Stimulated activated naive B cell treated with anti-CD40 and anti-IgM and Interleukin-4, amounts not matched to agents 10 μg/mL and 1 μg/mL and 100 μg/mL, for 72 hours (primary cell): ENCODE measurements at regions not wholly inside any gene's neighbourhood (a gene's known extent, or its start where the extent isn't known, plus 50 kb on each side); places are given as distances from the start of the nearest gene placed in this dataset.

ENCODE experiments used
- ATAC-seq, 2 donors: fragments of 150-1000 bp; cut with Tn5 transposase; replicated peaks; 2 replicates each; pipeline ENCODE4 v1.10.0; 2021; ENCODE audit warnings: moderate library complexity in 1 of 2
- DNase-seq: peaks from one replicate; pipeline ENCODE4 v3.0.0; 2021
- H3K27ac Mint-ChIP-seq: one replicate; pipeline ENCODE4 v1.8.0; 2022; ENCODE audit warnings: mild to moderate bottlenecking, mixed read lengths
- H3K27me3 Mint-ChIP-seq, 2 donors: one replicate each; pipeline ENCODE4 v1.8.0; 2022; ENCODE audit warnings: mixed read lengths in 2 of 2
- H3K36me3 Mint-ChIP-seq, 2 donors: one replicate each; pipeline ENCODE4 v1.8.0; 2022; ENCODE audit warnings: mixed read lengths in 2 of 2, mild to moderate bottlenecking in 1 of 2
- H3K4me1 Mint-ChIP-seq, 2 donors: one replicate each; pipeline ENCODE4 v1.8.0; 2022; ENCODE audit warnings: mixed read lengths in 2 of 2, mild to moderate bottlenecking in 1 of 2
- H3K4me3 Mint-ChIP-seq, 2 donors: one replicate each; pipeline ENCODE4 v1.8.0; 2022; ENCODE audit warnings: mild to moderate bottlenecking in 2 of 2, mixed read lengths in 2 of 2, moderate library complexity in 1 of 2
- H3K9me3 Mint-ChIP-seq, 2 donors: one replicate each; pipeline ENCODE4 v1.8.0; 2022; ENCODE audit warnings: mixed read lengths in 2 of 2, mild to moderate bottlenecking in 1 of 2

DNA sequence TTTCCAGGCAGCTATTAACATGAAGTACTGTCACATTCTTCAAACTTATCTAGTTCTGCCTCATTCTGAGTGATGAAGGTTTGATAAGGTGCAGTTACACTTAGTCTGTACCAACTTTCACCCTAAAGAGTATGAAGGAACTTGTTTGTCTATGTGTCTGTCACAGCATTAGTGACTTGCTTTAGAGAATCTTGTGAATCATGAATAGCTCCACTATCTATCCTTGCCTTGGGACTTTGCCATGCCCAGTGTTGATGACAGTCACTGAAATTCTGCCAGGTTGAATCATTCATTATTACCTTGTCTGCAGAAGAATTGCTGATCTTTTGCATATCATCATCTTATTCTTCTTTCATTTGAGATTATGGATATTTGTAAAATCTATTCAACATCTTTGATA is 50.9 kb upstream of the A1CF start:
- Mint-ChIP-seq H3K27me3 (peaks cover 5 to 12% of the 10 kb centered on the region in 2 donors), H3K27ac (no peak overlapping the region), H3K9me3 (peaks cover 0 to 2% of the 10 kb centered on the region in 2 donors), H3K4me3 (no peak overlapping the region), H3K36me3 (no peaks in the 10 kb centered on the region), H3K4me1 (no peaks in the 10 kb centered on the region)
- no peak for ATAC-seq
- no peak for DNase-seq

DNA sequence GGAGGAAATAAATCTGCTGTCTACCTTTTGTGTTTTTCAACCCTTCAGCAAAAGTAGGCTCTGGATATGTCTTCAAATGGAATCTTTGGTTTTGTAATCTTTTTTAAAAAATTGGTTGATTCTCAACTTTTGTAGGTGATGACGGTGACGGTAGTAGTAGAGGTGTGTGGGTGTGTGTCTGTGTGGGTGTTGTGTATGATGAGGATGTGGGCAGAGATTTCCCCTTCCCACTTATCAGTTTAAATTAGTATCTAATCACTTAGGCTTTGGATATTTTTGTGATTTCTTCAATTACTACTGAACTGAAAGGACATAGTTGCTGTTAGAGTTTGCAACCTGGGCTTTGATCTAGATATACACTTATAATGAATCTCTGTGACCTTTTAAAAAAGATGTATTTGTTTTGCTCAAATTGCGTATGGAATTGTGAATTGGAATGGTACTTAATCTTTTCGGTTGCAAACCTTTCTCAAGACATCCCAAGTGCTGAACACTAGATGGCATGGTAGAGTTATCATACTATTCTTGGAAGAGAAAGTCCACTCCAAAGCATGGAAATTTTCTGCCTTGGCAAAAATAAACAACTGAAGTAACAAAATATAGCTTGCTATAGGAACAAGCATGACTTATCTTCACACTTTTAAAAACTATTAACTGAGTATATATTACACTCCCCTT is 51.9 kb upstream of the A1CF start:
- H3K9me3 Mint-ChIP-seq, result peaks cover 0 to 2% of the 10 kb centered on the region in 2 donors
- no peak overlapping the region for H3K27ac Mint-ChIP-seq
- no peaks in the 10 kb centered on the region for H3K36me3 Mint-ChIP-seq
- ATAC-seq (no peak), DNase-seq (no peak)
- H3K4me1 Mint-ChIP-seq, result no peaks in the 10 kb centered on the region
- H3K4me3 Mint-ChIP-seq, result no peak overlapping the region
- H3K27me3 Mint-ChIP-seq, result peaks cover 5 to 7% of the 10 kb centered on the region in 2 donors

DNA sequence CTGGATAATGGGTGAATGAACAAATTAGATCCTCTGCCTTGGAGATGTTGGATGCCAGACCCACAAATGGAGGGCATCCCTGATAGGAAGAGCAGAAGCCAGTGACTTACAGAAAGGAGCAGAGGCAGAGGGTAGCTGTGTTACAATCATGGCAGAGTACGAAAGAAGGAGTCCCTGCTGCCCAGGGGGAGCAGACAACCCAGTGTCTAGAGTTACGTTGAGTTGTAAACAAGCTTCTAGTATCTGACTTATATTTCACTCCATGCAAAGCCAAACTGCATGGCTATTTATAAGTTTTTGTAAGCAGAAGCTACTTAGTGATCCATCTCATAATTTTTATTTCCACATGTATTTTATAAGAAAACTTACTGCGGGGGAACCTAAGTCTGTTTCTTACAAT is 56.2 kb upstream of the A1CF start:
- H3K27ac Mint-ChIP-seq, result no peak overlapping the region
- no peaks in the 10 kb centered on the region for H3K4me1 Mint-ChIP-seq
- no peak for ATAC-seq
- no peaks in the 10 kb centered on the region for H3K9me3 Mint-ChIP-seq
- H3K4me3 Mint-ChIP-seq, result no peak overlapping the region
- peaks cover 0 to 5% of the 10 kb centered on the region in 2 donors for H3K27me3 Mint-ChIP-seq
- no peak for DNase-seq
- H3K36me3 Mint-ChIP-seq, result no peaks in the 10 kb centered on the region

DNA sequence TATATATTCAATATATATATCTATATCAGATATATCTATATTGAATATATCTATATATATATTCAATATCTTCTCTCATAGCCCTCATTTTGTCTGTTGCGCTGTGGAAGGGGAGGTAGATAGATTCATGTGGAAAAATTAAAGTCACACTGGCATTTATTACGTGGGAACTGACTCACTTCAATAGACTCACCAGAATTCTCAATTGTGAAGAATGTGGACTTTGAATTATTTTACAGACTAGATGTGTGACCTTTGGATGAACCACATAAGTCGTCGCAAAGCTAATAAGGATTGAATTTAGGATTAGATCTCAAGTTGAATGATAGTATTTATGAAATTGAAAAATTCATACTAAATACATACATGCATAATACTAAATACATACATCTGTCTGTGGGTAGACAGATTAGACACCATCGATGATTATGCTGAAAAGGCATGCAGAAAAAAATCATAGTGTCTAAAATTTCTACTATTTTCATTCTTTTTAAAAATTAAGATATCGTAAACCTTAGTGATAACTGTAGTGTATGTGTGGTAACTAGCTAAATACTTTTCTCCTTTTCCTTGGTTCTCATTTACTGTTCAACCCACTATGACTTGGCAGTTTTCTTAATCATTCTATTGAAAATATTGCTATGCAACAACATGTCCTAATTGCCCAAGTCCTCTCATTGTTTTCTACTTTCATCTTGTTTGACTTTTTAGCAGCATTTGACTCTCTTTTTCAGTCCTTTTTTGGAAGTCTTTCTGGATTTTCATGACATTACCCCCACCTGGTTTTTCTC is 61.8 kb upstream of the A1CF start:
- H3K4me1 Mint-ChIP-seq, result no peaks in the 10 kb centered on the region
- ATAC-seq (no peak), DNase-seq (no peak)
- no peak overlapping the region for H3K27ac Mint-ChIP-seq
- H3K4me3 Mint-ChIP-seq, result no peak overlapping the region
- H3K27me3 Mint-ChIP-seq, result peaks cover 0 to 5% of the 10 kb centered on the region in 2 donors
- H3K36me3 Mint-ChIP-seq, result no peaks in the 10 kb centered on the region
- H3K9me3 Mint-ChIP-seq, result no peaks in the 10 kb centered on the region

DNA sequence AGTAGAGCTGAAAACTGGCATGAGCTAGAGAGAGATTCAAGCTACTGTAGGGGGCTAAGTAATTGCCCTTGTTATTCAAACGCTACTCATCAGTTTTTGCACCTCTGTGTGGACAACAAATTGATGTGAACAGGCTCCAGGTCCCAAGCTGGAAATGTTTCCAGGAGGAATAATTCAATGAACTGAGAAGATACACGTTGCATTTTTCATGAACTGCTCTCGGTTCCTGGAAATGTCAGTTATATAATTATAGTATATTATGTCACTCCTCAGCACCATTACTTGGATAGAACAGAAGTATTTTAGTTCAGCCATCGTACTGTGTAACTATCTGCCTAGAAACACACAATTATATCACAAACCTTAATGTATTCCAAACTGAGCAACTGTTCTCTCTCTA is 65.9 kb upstream of the A1CF start:
- no peaks in the 10 kb centered on the region for H3K36me3 Mint-ChIP-seq
- ATAC-seq (no peak), DNase-seq (no peak)

DNA sequence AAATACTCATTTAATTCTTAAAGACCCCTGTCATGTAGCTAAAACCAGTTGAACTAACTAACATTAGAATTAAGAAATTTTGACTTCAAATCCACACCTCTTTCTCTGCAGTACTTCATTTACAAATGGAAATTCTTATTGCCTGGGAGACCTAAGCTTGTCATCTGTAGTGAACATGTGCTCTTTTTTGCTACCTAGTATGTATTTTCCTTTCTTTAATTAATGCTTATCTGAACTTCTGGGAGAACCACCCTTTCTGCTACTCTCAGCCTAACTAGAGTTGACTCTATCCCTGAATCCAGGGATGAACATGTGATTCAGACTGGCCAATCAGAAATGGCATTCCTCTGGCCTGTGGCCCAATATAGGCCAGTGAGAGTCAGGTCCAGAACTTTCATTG is 75.9 kb upstream of the A1CF start:
- Mint-ChIP-seq H3K27ac (no peak overlapping the region), H3K36me3 (no peaks in the 10 kb centered on the region), H3K9me3 (no peaks in the 10 kb centered on the region), H3K4me3 (no peak overlapping the region), H3K4me1 (no peaks in the 10 kb centered on the region), H3K27me3 (peaks cover 0 to 3% of the 10 kb centered on the region in 2 donors)
- DNase-seq (no peak), ATAC-seq (no peak)

More for the DNA sequence above, 65.9 kb upstream of the A1CF start:
- Mint-ChIP-seq H3K9me3 (no peaks in the 10 kb centered on the region), H3K4me3 (no peak overlapping the region), H3K27me3 (peaks cover 0 to 4% of the 10 kb centered on the region in 2 donors), H3K27ac (no peak overlapping the region), H3K4me1 (no peaks in the 10 kb centered on the region)

DNA sequence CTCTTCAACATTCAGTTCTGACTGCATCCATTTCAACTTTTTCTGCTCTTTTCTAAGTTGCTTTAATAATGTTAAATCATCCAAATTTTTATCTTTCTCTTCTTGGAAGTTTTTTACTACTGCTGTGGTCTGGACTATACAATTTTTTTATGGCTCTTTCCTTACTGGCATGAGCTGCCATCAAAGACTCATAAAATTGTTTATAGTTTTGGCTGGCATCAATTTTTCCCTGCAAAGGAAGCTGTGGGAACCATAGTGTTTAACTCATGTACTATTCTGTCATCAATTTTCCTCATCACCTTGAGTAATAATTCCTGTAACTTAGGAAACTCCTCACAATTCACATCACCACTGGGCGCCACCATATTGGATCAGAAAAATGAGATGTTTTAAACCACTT is 77.6 kb upstream of the A1CF start:
- Mint-ChIP-seq H3K4me3 (no peak overlapping the region), H3K4me1 (no peaks in the 10 kb centered on the region), H3K9me3 (no peaks in the 10 kb centered on the region), H3K36me3 (no peaks in the 10 kb centered on the region), H3K27ac (no peak overlapping the region), H3K27me3 (peaks cover 0 to 3% of the 10 kb centered on the region in 2 donors)
- ATAC-seq (no peak), DNase-seq (no peak)

DNA sequence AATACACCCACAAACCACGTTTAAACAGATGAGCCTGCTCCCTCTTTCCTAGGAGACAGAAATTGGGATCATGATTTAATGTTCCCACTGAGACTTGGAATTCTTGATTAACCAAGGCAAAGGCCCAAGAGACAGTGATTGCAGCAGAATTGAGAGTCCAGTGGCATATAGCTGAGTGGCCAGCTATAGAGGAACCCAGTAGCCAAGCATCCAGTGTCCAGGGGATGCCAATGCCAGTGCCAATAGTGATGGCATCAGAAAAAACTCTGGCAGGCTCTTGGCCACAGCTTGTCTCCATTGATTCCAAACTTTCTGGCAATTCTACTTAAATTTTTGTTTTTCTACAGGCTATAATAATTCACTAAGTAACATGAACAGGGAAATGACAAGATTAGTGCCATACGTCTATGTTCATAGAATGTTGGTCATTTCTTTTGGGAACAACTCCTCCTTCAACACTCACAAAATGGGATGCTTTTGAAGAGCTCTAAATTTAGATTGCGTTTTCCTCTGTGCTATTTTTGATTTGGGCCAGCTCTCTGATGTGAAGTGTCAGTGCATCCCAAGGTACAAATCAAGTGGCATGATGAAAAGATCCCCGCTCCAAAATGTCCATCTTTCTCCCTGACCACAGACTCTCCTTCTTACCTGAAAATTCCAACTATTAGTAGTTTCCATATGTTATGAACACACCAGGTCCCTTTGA is 83.1 kb upstream of the A1CF start:
- no peaks in the 10 kb centered on the region for H3K36me3 Mint-ChIP-seq
- H3K4me3 Mint-ChIP-seq, result no peak overlapping the region
- no peaks in the 10 kb centered on the region for H3K9me3 Mint-ChIP-seq
- H3K27ac Mint-ChIP-seq, result no peak overlapping the region
- H3K27me3 Mint-ChIP-seq, result peaks cover 0 to 8% of the 10 kb centered on the region in 2 donors
- H3K4me1 Mint-ChIP-seq, result no peaks in the 10 kb centered on the region
- no peak for ATAC-seq
- DNase-seq, result no peak

DNA sequence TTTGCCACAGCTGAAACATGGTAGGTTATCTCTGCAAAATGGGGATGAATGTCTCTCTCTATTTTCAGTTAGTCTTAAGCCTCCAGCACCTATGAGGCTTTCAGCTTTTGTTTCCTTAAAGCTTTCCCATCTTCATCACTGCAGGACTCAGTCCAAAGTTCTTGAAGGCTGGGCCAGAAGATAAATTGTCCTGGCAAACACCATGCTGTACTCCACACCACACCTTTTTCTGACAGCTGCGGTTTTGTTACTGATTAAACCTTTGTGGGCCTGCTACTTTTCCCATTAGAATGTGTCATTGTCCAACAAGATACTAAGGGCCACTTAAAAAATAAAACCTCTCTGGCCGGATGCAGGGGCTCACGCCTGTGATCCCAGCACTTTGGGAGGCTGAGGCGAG is 87.2 kb upstream of the A1CF start:
- Mint-ChIP-seq H3K27me3 (peaks cover 0 to 9% of the 10 kb centered on the region in 2 donors), H3K9me3 (no peaks in the 10 kb centered on the region), H3K4me3 (no peak overlapping the region), H3K36me3 (no peaks in the 10 kb centered on the region), H3K27ac (no peak overlapping the region), H3K4me1 (no peaks in the 10 kb centered on the region)
- DNase-seq (no peak), ATAC-seq (no peak)

DNA sequence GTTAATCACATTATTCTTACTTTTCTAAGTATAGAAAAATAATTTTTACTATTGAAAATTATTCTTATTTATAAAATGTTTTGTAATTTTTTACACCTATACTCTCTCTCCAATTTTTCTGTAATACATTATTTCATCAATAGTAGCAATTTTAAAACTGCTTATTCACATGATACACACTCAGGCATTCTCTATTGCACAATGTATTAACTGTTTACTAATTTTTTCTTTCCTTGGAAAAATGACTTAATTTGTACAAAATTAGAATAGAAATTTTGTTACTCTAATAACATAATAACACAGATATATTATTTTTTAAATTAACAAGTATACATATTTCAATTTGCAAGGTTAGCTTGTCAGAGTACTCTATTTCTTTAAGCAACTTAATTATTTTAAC is 92.9 kb upstream of the PRKG1 start:
- H3K36me3 Mint-ChIP-seq, result no peaks in the 10 kb centered on the region
- H3K27me3 Mint-ChIP-seq, result peaks cover 8% of the 10 kb centered on the region in 2 donors
- no peak overlapping the region for H3K4me3 Mint-ChIP-seq
- H3K4me1 Mint-ChIP-seq, result no peaks in the 10 kb centered on the region
- ATAC-seq (no peak), DNase-seq (no peak)
- no peaks in the 10 kb centered on the region for H3K9me3 Mint-ChIP-seq
- H3K27ac Mint-ChIP-seq, result no peak overlapping the region

DNA sequence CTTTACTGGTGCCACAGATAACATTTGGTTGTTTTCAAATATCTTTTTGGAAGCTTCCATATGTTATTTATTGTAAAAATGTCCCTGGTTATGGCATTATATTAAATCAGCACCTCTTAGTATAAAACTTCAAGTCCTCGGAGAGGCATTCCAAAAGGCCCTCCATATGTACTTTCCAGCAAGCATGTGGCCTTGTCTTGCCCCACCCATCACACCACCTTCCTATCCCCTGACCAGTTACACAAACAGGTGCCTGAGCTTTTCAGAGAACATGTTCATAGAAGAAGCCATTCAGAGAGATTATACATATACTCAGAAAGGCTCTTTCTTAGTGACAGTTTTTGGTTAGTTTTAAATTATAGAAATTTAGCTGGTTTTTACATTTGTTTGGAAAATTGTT is 92.4 kb upstream of the PRKG1 start:
- Mint-ChIP-seq H3K4me3 (no peak overlapping the region), H3K27me3 (peaks cover 8 to 9% of the 10 kb centered on the region in 2 donors), H3K36me3 (no peaks in the 10 kb centered on the region), H3K4me1 (no peaks in the 10 kb centered on the region), H3K9me3 (no peaks in the 10 kb centered on the region), H3K27ac (no peak overlapping the region)
- ATAC-seq, result no peak
- DNase-seq, result no peak

DNA sequence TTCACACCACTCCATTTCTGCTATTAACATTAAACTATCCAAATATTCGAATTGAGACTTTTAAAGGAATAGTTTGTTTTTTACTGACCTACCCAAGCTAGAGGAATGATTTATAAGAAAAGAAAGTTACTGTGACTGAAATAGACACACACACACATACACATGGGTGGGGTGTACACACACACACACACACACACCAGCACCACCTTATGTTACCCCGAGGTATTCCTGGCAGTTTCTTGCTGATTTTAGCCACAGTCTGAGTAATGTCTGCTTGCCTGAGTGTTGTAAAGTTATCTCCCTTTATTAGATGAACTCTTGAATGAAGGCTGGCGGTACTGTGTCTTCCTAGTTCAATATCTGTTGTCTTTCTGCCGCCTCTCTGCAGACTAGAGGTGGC is 91.3 kb upstream of the PRKG1 start:
- Mint-ChIP-seq H3K36me3 (no peaks in the 10 kb centered on the region), H3K4me3 (no peak overlapping the region), H3K27ac (no peak overlapping the region), H3K27me3 (peaks cover 13 to 14% of the 10 kb centered on the region in 2 donors), H3K9me3 (no peaks in the 10 kb centered on the region), H3K4me1 (no peaks in the 10 kb centered on the region)
- DNase-seq, result no peak
- no peak for ATAC-seq

DNA sequence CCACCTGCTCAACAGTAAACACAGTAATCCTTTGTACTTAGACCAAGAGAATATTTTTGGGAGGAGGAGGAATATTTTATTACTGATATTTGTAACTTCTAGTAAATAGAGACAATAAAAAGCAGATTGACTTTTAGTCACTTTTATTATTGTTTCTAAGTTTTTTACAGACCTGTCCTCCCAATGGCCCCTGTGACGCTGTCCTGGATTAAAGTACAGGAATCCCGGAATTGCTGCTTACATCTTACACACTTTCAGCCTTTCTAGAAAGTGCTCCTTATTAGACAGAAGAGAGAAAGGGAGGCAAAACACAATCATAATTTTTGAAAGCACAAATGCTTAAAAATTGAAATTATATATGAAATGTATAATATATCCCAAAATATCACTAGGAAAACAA is 86.4 kb upstream of the PRKG1 start:
- no peak overlapping the region for H3K4me3 Mint-ChIP-seq
- H3K4me1 Mint-ChIP-seq, result peaks cover 7 to 18% of the 10 kb centered on the region in 2 donors
- H3K27ac Mint-ChIP-seq, result no peak overlapping the region
- no peaks in the 10 kb centered on the region for H3K36me3 Mint-ChIP-seq
- ATAC-seq (no peak), DNase-seq (no peak)
- peaks cover 31 to 35% of the 10 kb centered on the region in 2 donors for H3K27me3 Mint-ChIP-seq
- H3K9me3 Mint-ChIP-seq, result no peaks in the 10 kb centered on the region

DNA sequence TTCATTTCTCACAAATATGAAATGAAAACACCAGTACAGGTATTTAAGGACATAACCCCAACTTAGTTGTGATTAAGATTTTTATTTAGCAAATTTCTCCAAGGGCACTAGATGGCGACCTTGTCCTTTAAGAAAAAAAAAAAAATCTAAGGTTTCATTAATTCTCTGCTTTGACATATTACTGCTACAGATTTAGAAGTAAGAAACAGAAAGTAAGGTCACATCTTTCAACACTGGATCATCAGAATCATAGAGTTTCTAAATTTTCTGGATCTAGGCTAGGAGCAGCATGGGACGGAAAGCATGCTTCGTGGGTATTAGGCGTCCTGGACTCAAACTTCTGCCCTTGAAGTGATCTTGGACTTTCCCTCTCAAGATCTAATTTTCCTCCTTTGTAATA is 85.5 kb upstream of the PRKG1 start:
- Mint-ChIP-seq H3K27ac (no peak overlapping the region), H3K4me1 (peaks cover 8 to 19% of the 10 kb centered on the region in 2 donors), H3K9me3 (no peaks in the 10 kb centered on the region), H3K27me3 (peaks cover 36 to 44% of the 10 kb centered on the region in 2 donors), H3K4me3 (no peak overlapping the region), H3K36me3 (no peaks in the 10 kb centered on the region)
- ATAC-seq (peak in 1 of 2 donors; percentile 25), DNase-seq (no peak)
